ENCODE measurements at regions not wholly inside any gene's neighbourhood (a gene's known extent, or its start where the extent isn't known, plus 50 kb on each side); places are given as distances from the start of the nearest gene placed in this dataset.

GRCh38 chr4:71907782-71908181, 123.9 kb upstream of the GC start:
- TF ChIP-seq, protein P1, sequence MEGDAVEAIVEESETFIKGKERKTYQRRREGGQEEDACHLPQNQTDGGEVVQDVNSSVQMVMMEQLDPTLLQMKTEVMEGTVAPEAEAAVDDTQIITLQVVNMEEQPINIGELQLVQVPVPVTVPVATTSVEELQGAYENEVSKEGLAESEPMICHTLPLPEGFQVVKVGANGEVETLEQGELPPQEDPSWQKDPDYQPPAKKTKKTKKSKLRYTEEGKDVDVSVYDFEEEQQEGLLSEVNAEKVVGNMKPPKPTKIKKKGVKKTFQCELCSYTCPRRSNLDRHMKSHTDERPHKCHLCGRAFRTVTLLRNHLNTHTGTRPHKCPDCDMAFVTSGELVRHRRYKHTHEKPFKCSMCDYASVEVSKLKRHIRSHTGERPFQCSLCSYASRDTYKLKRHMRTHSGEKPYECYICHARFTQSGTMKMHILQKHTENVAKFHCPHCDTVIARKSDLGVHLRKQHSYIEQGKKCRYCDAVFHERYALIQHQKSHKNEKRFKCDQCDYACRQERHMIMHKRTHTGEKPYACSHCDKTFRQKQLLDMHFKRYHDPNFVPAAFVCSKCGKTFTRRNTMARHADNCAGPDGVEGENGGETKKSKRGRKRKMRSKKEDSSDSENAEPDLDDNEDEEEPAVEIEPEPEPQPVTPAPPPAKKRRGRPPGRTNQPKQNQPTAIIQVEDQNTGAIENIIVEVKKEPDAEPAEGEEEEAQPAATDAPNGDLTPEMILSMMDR (IDR thresholded peaks at IDR 0.05; ENCODE audit: insufficient read depth, low read length, missing control alignments) = no peak
- ChIA-PET CTCF (no interaction called here), POLR2A (interaction anchor here (0.6 kb wide), 1 partner anchor 14 kb away, joined by 4 read pairs; no protein-coding TSS in a partner anchor)
- no peak for DNase-seq (ENCODE audit: low read depth, low spot score)
- no peak overlapping the region for H3K4me3 ChIP-seq (ENCODE audit: low read depth, low read length)

- DNase-seq (ENCODE audit: low read depth, low spot score) = no peak
- ChIA-PET CTCF (no interaction called here), POLR2A (no interaction called here)
- H3K4me3 ChIP-seq (ENCODE audit: low read depth, low read length) = no peak overlapping the region
- TF ChIP-seq, protein P1 (IDR thresholded peaks at IDR 0.05; ENCODE audit: insufficient read depth, low read length, missing control alignments) = no peak
Measured at GRCh38 chr4:71913275-71913674, 118.5 kb upstream of the NPFFR2 start.

GRCh38 chr4:71923070-71923469, 108.7 kb upstream of the NPFFR2 start:
- H3K4me3 ChIP-seq (ENCODE audit: low read depth, low read length) = no peak overlapping the region
- CTCF ChIA-PET = no interaction called here
- POLR2A ChIA-PET = no interaction called here
- no peak for DNase-seq (ENCODE audit: low read depth, low spot score)
- TF ChIP-seq, protein P1 (IDR thresholded peaks at IDR 0.05; ENCODE audit: insufficient read depth, low read length, missing control alignments) = no peak

DNA sequence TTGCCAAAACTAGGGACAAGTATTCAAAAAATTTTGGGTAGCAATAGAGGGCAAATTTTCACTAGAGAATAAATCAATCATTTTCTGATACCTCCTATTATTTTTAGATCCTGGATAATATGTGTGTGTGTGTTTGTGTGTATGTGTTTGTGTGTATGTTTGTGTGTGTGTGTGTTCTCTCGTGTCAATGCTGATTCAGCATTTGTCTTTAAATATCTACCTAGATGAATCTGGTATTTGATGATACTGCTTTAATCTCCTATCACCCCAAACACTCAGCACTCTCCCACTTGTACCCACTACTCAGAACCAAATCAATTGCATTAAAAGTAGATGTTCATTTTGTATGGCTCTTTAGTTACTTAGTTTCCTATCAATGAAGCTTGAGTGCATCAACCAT, 101.3 kb upstream of the NPFFR2 start:
- CTCF ChIA-PET = no interaction called here
- TF ChIP-seq, protein P1 (IDR thresholded peaks at IDR 0.05; ENCODE audit: insufficient read depth, low read length, missing control alignments) = no peak

DNA sequence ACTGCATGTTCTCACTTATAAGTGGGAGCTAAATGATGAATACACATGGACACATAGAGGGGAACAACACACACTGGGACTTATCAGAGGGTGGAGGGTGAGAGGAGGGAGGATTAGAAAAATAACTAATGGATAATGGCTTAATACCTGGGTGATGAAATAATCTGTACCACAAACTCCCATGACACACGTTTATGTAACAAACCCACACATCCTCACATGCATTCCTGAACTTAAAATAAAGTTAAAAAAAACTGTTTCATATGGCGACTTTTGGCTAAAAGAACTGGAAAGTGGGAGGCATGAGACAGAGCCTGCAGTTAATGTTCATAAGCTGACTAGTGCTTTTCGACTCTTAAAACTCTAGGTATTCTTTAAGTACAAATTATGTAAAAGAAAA, 98.9 kb upstream of the NPFFR2 start:
- no peak for DNase-seq (ENCODE audit: low read depth, low spot score)
- H3K4me3 ChIP-seq (ENCODE audit: low read depth, low read length) = no peak overlapping the region
- TF ChIP-seq, protein P1 (IDR thresholded peaks at IDR 0.05; ENCODE audit: insufficient read depth, low read length, missing control alignments) = no peak
- ChIA-PET CTCF (no interaction called here), POLR2A (no interaction called here)

More for the DNA sequence above, 101.3 kb upstream of the NPFFR2 start:
- DNase-seq (ENCODE audit: low read depth, low spot score) = no peak
- POLR2A ChIA-PET = no interaction called here
- no peak overlapping the region for H3K4me3 ChIP-seq (ENCODE audit: low read depth, low read length)

DNA sequence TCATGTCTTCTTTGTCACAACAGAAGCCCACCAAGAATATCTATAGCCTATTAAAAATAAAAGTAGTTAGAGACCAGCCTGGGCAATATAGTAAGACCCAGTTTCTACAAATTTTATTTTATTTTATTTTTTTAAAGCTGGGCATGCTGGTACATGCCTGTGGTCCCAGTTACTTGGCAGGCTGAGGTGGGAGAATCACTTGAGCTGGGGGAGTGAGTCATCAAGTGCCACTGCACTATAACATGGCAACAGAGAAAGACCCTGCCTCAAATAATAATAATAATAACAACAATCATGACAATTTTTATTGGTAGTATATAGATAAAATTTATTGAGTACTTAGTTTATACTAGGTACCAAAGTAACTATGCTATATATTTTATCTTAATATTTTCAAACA, 93.0 kb upstream of the NPFFR2 start:
- no peak overlapping the region for H3K4me3 ChIP-seq (ENCODE audit: low read depth, low read length)
- CTCF ChIA-PET = no interaction called here
- no peak for DNase-seq (ENCODE audit: low read depth, low spot score)
- TF ChIP-seq, protein P1 (IDR thresholded peaks at IDR 0.05; ENCODE audit: insufficient read depth, low read length, missing control alignments) = no peak
- POLR2A ChIA-PET = no interaction called here
